Fibroblast of villous mesenchyme (primary cell): ENCODE measurements at regions not wholly inside any gene's neighbourhood (a gene's known extent, or its start where the extent isn't known, plus 50 kb on each side); places are given as distances from the start of the nearest gene placed in this dataset.

Experiments used
- DNase-seq: peaks from one replicate; pipeline ENCODE4 v3.0.0-alpha.2; 2010; ENCODE audit warnings: low read depth
- H3K4me3 ChIP-seq: 2 replicates; pipeline ENCODE4 v1.5.1; 2011; ENCODE audit warnings: low read depth, mild to moderate bottlenecking, low read length
- CTCF ChIP-seq: IDR thresholded peaks from 2 replicates; pipeline ENCODE4 v1.5.1; 2012; ENCODE audit warnings: low read depth, mild to moderate bottlenecking, low read length; ENCODE audit not compliant: insufficient read depth

GRCh38 chr16:54829691-54830090, 101.0 kb upstream of the IRX5 start:
- TF ChIP-seq CTCF: no peak
- H3K4me3 ChIP-seq: no peak overlapping the region
- DNase-seq: no peak

GRCh38 chr16:54822892-54823291, 107.8 kb upstream of the IRX5 start:
- TF ChIP-seq CTCF: no peak
- no peak overlapping the region for H3K4me3 ChIP-seq
- DNase-seq: no peak

GRCh38 chr16:54822492-54822891, 108.2 kb upstream of the IRX5 start:
- no peak overlapping the region for H3K4me3 ChIP-seq
- no peak for DNase-seq
- TF ChIP-seq CTCF: no peak

GRCh38 chr16:54821731-54822130, 108.9 kb upstream of the IRX5 start:
- DNase-seq: no peak
- no peak for TF ChIP-seq CTCF
- H3K4me3 ChIP-seq: no peak overlapping the region

- TF ChIP-seq CTCF: no peak
- no peak for DNase-seq
- H3K4me3 ChIP-seq: no peak overlapping the region
Measured at GRCh38 chr16:54817940-54818574, 112.6 kb upstream of the IRX5 start.

- no peak for TF ChIP-seq CTCF
- DNase-seq: no peak
- H3K4me3 ChIP-seq: no peak overlapping the region
Measured at GRCh38 chr16:54817432-54817831, 113.2 kb upstream of the IRX5 start.

GRCh38 chr16:54816471-54816870, 114.2 kb upstream of the IRX5 start:
- no peak for DNase-seq
- TF ChIP-seq CTCF: no peak
- H3K4me3 ChIP-seq: no peak overlapping the region
